ACC112 (cell line): ENCODE measurements at regions not wholly inside any gene's neighbourhood (a gene's known extent, or its start where the extent isn't known, plus 50 kb on each side); places are given as distances from the start of the nearest gene placed in this dataset.

Experiments used
- H2AFZ ChIP-seq: fragments of 200-600 bp; sonication (generic); one replicate; pipeline ENCODE4 v1.6.0; 2017; ENCODE audit warnings: antibody characterized with exemption, low read length; ENCODE audit not compliant: unreplicated experiment
- H3K27ac ChIP-seq: fragments of 200-600 bp; sonication (generic); 2 replicates; pipeline ENCODE4 v1.5.1; 2014; ENCODE audit warnings: low read depth, mild to moderate bottlenecking, antibody characterized with exemption, low read length, moderate library complexity
- H3K27me3 ChIP-seq: fragments of 200-600 bp; sonication (generic); 2 replicates; pipeline ENCODE4 v1.6.1; 2014; ENCODE audit warnings: mild to moderate bottlenecking, antibody characterized with exemption, low read length, moderate library complexity, mixed read lengths; ENCODE audit not compliant: insufficient read depth
- H3K36me3 ChIP-seq: fragments of 200-600 bp; sonication (generic); 2 replicates; pipeline ENCODE4 v1.6.1; 2016; ENCODE audit warnings: mild to moderate bottlenecking, antibody characterized with exemption, low read length, moderate library complexity, mixed read lengths; ENCODE audit not compliant: insufficient read depth
- H3K4me1 ChIP-seq: fragments of 200-600 bp; sonication (generic); one replicate; pipeline ENCODE4 v1.6.1; 2016; ENCODE audit warnings: low read length, mixed read lengths; ENCODE audit not compliant: insufficient read depth, unreplicated experiment, control insufficient read depth
- H3K4me3 ChIP-seq: fragments of 200-600 bp; sonication (generic); 2 replicates; pipeline ENCODE4 v1.5.1; 2014; ENCODE audit warnings: mild to moderate bottlenecking, low read depth, low read length
- H3K79me2 ChIP-seq: fragments of 200-600 bp; sonication (generic); one replicate; pipeline ENCODE4 v1.6.0; 2016; ENCODE audit warnings: low read length; ENCODE audit not compliant: control insufficient read depth, unreplicated experiment, insufficient read depth

GRCh38 chr3:170752571-170753155 is 117.3 kb downstream of the RPL22L1 start:
- Histone ChIP-seq H3K4me3 (peak overlapping the region; percentile 13; the same call in 1 of the 2 replicates), H3K27me3 (no peaks in the 10 kb centered on the region), H2AFZ (no peak overlapping the region), H3K4me1 (peaks cover 57% of the 10 kb centered on the region), H3K79me2 (no peaks in the 10 kb centered on the region), H3K36me3 (no peaks in the 10 kb centered on the region), H3K27ac (peak overlapping the region; percentile 99)

- Histone ChIP-seq H3K4me3 (peak overlapping the region; percentile 13; the same call in 1 of the 2 replicates), H3K27ac (peak overlapping the region; percentile 99), H3K27me3 (no peaks in the 10 kb centered on the region), H2AFZ (no peak overlapping the region), H3K4me1 (peaks cover 57% of the 10 kb centered on the region), H3K36me3 (no peaks in the 10 kb centered on the region), H3K79me2 (no peaks in the 10 kb centered on the region)
These were observed 118.1 kb downstream of the RPL22L1 start for GRCh38 chr3:170751899-170752293.

- peaks cover 59% of the 10 kb centered on the region for H3K4me1 ChIP-seq
- peak overlapping the region; percentile 99 for H3K27ac ChIP-seq
- H3K79me2 ChIP-seq: no peaks in the 10 kb centered on the region
- H3K27me3 ChIP-seq: no peaks in the 10 kb centered on the region
- H3K4me3 ChIP-seq: peak overlapping the region; percentile 13; the same call in 1 of the 2 replicates
- no peaks in the 10 kb centered on the region for H3K36me3 ChIP-seq
- H2AFZ ChIP-seq: no peak overlapping the region
These were observed 118.7 kb downstream of the RPL22L1 start for GRCh38 chr3:170751083-170751898.

GRCh38 chr3:170750478-170750830 is 119.5 kb downstream of the RPL22L1 start:
- no peak overlapping the region for H3K4me3 ChIP-seq
- H3K27ac ChIP-seq: peak overlapping the region; percentile 99
- H3K27me3 ChIP-seq: no peaks in the 10 kb centered on the region
- no peak overlapping the region for H2AFZ ChIP-seq
- no peaks in the 10 kb centered on the region for H3K36me3 ChIP-seq
- H3K79me2 ChIP-seq: no peaks in the 10 kb centered on the region
- H3K4me1 ChIP-seq: peaks cover 68% of the 10 kb centered on the region

GRCh38 chr3:170749765-170750477 is 120.1 kb downstream of the RPL22L1 start:
- peaks cover 70% of the 10 kb centered on the region for H3K4me1 ChIP-seq
- no peaks in the 10 kb centered on the region for H3K27me3 ChIP-seq
- H3K79me2 ChIP-seq: no peaks in the 10 kb centered on the region
- H3K4me3 ChIP-seq: no peak overlapping the region
- H2AFZ ChIP-seq: no peak overlapping the region
- no peaks in the 10 kb centered on the region for H3K36me3 ChIP-seq
- peak overlapping the region; percentile 99 for H3K27ac ChIP-seq

GRCh38 chr3:170749185-170749584 is 120.8 kb downstream of the RPL22L1 start:
- Histone ChIP-seq H3K27ac (peak overlapping the region; percentile 99), H3K27me3 (no peaks in the 10 kb centered on the region), H3K4me3 (no peak overlapping the region), H3K79me2 (peaks cover 3% of the 10 kb centered on the region), H2AFZ (no peak overlapping the region), H3K36me3 (no peaks in the 10 kb centered on the region), H3K4me1 (peaks cover 70% of the 10 kb centered on the region)

GRCh38 chr3:170746175-170746942 is 123.6 kb downstream of the RPL22L1 start:
- no peaks in the 10 kb centered on the region for H3K27me3 ChIP-seq
- H3K36me3 ChIP-seq: no peaks in the 10 kb centered on the region
- peaks cover 59% of the 10 kb centered on the region for H3K4me1 ChIP-seq
- no peak overlapping the region for H2AFZ ChIP-seq
- H3K27ac ChIP-seq: peak overlapping the region; percentile 97
- H3K4me3 ChIP-seq: no peak overlapping the region
- H3K79me2 ChIP-seq: peaks cover 4% of the 10 kb centered on the region

- H3K79me2 ChIP-seq: peaks cover 11% of the 10 kb centered on the region
- no peaks in the 10 kb centered on the region for H3K27me3 ChIP-seq
- H3K27ac ChIP-seq: peak overlapping the region; percentile 97
- H2AFZ ChIP-seq: peak overlapping the region; percentile 75
- peak overlapping the region; percentile 2; the same call in 1 of the 2 replicates for H3K4me3 ChIP-seq
- no peaks in the 10 kb centered on the region for H3K36me3 ChIP-seq
- H3K4me1 ChIP-seq: peaks cover 56% of the 10 kb centered on the region
These were observed 124.7 kb downstream of the RPL22L1 start for GRCh38 chr3:170745211-170745718.

- no peaks in the 10 kb centered on the region for H3K27me3 ChIP-seq
- peak overlapping the region; percentile 51 for H2AFZ ChIP-seq
- H3K4me3 ChIP-seq: peak overlapping the region; percentile 69; the same call in 1 of the 2 replicates
- H3K27ac ChIP-seq: peak overlapping the region; percentile 96
- peaks cover 69% of the 10 kb centered on the region for H3K4me1 ChIP-seq
- 0 out of 2 replicates have a peak, but pooled peaks cover 6% of the 10 kb centered on the region for H3K36me3 ChIP-seq
- peaks cover 38% of the 10 kb centered on the region for H3K79me2 ChIP-seq
These were observed 128.1 kb downstream of the RPL22L1 start for GRCh38 chr3:170741756-170742529.
